GM12873 (cell line): ENCODE measurements at regions not wholly inside any gene's neighbourhood (a gene's known extent, or its start where the extent isn't known, plus 50 kb on each side); places are given as distances from the start of the nearest gene placed in this dataset.

Source experiments
- TF ChIP-seq, protein P1 (sequence below): IDR thresholded peaks from 2 replicates; pipeline ENCODE4 v1.5.1; 2012; ENCODE audit warnings: low read depth, mild to moderate bottlenecking, moderate library complexity, low read length, control low read depth; ENCODE audit not compliant: insufficient read depth; ENCODE audit errors: missing control alignments

DNA sequence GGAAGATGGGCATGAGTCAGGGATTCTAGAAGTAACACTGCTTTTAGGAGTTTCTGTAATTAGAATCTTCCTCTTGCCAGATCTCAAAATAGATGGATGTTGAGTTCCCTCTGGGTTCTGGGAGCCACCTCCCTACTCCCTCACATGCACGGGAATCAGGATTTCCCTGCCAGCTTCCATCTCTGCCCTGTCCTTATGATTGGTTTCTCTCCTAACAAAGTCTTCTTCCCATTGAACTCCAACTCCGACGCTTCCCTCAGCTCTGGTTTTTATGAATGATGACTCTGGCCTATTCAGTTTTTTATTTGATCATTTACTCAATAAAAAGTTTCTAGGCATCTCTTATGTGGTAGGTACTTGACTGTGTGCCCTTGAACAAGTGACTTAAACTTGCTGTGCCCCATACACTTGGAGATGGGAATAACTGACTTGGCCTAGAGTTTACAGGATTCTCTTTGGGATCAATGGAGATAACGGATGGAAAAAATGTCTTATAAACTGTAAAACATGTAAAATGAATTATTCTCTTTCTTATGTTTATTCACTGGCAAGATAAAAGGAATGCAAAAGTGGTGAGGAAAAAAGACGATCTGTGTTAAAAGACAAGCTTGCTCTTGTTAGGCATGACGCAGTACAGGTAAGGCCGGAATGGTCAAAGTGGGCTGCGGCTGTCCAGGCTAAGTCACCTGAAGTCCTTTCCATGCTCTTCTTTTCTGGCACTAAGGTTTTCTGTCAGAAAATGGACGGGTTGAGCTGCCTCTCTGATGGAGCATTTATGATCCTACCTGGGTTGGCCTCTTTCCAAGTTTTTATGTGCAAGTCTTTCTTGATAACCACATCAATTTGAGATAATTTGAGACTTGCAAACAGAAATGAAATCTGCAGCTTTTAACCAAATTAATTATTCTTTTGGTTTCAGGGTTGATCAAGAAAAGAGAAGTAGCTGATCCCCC, 199.6 kb downstream of the MYCN start:
- TF ChIP-seq, protein P1, sequence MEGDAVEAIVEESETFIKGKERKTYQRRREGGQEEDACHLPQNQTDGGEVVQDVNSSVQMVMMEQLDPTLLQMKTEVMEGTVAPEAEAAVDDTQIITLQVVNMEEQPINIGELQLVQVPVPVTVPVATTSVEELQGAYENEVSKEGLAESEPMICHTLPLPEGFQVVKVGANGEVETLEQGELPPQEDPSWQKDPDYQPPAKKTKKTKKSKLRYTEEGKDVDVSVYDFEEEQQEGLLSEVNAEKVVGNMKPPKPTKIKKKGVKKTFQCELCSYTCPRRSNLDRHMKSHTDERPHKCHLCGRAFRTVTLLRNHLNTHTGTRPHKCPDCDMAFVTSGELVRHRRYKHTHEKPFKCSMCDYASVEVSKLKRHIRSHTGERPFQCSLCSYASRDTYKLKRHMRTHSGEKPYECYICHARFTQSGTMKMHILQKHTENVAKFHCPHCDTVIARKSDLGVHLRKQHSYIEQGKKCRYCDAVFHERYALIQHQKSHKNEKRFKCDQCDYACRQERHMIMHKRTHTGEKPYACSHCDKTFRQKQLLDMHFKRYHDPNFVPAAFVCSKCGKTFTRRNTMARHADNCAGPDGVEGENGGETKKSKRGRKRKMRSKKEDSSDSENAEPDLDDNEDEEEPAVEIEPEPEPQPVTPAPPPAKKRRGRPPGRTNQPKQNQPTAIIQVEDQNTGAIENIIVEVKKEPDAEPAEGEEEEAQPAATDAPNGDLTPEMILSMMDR: no peak

GRCh38 chr2:16138811-16139662, 198.7 kb downstream of the MYCN start:
- TF ChIP-seq, protein P1: no peak

DNA sequence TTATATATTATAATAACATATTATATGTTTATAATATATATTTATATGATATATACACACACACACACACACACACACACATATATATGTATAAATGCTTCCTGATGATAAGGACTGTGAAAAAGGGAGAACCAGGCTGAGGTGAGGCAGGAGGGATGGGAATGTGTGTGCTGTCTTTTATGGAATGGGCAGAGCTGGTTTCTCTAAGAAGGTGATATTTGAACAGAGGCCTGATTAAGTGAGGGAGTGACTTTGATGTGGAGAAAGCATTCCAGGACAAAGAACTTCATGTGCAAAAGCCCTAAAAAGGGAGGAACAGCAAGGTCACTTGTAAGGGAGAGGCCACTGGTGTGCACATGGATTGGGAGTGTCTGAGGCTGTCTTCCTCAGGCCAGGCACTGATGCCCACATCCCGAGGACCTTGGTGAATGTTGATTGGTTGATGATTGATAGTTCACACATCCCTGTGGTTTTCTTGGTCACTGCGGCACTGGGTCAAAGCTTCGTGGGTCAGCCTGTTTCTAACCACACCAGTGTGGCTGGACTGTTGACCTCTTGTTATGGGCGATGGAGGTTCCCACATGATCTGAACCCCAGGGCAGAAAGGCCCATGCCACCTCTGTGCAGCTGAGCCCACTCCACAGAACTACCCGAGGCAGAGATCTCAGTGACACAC, 196.9 kb downstream of the MYCN start:
- TF ChIP-seq, protein P1: no peak

DNA sequence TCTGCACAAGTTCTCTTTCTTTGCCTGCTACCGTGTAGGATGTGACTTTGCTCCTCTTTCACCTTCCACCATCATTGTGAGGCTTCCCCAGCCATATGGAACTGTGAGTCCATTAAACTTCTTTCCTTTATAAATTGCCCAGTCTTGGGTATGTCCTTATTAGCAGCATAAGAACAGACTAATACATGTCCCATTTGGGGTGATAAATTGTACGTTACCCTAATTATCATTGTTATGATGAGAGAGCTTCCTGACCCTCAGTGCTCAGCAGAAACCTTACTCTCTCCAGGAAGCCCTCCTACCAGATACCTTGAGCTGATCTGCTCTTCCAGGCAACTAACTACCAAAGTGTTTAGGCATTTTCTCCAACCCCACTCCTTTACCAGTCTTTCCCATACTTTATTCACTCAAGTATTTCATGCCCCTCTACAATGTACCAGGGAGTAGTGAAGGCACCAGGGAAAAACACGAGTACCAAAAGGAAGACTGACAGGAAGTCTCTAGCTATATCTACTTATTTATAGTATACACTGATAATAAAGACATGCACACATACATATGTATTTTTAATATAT, 196.2 kb downstream of the MYCN start:
- TF ChIP-seq, protein P1: no peak

DNA sequence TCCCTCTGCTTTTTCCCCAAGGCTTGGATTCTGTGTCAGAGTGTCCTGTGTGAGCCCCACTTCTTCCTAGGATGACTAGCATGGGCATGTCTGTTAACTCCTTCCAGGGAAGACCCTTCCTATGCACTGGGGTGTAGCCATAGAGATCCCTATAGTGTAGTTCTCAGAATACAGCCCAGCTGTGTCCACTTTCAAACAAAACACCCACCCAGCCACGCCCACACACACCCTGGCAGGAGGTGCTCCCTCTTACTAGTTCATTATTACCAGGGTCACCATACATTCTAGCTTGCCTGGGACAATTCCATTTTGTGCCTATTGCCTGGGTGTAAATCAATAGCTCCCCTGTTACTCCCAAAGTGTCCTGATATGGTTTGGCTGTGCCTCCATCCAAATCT, 195.6 kb downstream of the MYCN start:
- TF ChIP-seq, protein P1: no peak

- TF ChIP-seq, protein P1: no peak
Observed at GRCh38 chr2:16135196-16135912, 195.0 kb downstream of the MYCN start.
